HG03457 (cell line): ENCODE measurements at regions not wholly inside any gene's neighbourhood (a gene's known extent, or its start where the extent isn't known, plus 50 kb on each side); places are given as distances from the start of the nearest gene placed in this dataset.
"Not testable (repeated sequence)": the region's sequence is repeated elsewhere in the genome, so short reads cannot be mapped to it uniquely, and the experiment has no call there.

Source experiments
- ATAC-seq: cut with Tn5 transposase; IDR thresholded peaks from one replicate; pipeline ENCODE4 v1.9.1; 2021; ENCODE audit warnings: moderate number of reproducible peaks; ENCODE audit not compliant: unreplicated experiment

DNA sequence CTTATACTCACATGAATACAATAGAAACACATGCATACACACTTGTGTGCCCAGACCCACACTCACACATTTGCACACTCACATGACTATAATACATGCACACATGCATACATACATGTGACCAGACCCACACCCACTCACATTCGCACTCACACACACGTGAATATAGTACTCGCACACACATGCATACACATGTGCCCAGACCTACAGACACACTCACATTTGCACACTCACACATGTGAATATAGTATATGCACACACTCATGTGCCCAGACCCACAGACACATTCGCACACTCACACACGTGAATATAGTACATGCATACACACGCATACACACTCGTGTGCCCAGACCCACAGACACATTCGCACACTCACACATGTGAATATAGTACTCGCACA lies 197.4 kb upstream of the ZNF469 start:
- not testable (repeated sequence) for ATAC-seq

DNA sequence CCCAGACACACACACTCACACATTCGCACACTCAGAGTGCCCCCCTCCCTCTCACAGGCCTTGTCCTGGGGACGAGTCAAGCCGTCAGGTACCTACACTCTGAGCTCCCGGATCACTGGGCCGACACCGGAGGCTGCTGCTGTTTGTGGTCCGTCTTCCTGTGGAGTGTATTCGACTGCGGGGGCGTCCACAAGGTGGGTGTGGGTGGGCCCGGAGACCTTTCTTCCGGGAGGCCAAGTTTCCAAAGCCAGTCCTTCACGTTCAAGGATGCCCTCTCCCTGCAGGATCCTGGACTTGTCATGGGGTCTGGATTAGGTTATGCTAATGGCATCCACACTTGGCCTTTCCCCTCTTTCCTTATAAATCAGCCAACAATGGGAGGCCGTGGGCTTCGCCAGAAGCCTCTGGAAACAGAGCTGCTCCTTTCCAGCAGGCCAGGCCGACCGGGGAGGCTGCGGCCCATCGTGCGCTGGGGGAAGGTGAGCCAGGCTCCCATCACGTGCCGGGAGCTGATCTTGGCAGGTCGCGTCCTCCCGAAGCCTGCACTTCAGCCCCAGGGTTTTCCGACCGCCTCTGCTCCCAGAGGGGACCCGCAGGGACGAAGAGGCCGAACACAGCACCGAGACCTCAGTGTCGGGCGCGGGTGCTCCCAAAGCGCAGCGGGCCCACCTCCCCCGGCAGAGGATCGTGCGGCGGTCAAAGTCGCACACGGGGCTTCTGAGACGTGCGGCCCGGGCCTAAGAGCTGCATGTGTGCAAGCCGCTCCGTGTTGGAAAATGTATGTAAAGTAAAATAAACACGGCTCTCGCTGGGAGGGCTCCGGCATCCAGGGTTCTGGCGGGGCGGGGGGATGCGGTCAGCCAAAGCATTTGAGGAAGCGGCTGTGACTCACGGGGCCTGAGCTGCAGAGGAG lies 196.5 kb upstream of the ZNF469 start:
- not testable (repeated sequence) for ATAC-seq

DNA sequence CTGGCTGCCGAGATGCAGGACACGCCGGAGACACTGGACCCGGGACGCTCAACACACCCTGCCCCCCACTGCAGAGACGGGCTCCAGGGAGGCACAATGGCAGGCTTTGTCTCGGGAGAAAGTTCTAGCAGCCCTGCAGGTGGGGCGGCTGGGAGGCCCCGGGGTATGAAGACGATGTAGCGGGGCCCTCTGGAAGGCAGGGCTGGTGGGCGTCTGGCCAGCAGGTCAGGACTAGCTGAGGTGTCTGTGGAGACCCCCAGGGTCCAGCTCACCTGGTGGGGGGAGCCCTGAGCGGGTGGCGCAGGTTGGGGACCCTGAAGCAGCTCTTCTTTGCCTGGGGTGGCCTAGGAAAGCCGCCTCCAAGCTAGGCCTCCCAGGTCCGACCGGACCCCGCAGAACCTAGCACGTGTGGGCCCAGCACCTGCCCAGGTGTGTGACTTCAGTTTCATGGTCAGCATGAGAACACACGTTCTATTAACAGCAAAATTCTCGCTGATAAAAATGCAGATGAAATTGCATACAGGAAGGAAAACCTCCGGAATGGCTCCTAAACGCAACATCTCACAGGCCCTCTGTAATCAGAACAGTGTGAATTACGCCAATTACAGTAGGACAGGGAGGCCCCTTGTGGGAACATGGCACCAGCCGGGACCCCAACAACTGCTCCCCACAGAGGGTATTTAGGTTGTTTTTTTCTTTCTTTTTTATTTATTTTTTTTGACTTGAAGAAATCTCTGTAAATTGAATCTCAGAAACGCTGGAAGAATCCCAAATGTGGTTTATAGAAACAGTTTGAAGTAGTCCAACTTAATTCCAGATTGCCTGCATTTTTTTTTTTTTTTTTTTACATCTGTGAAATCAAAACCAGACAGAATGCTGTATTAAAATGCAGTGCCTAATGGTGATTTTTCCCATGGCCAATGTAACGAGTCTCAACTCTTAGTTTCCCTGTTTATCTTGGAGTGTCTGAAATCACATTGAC lies 195.6 kb upstream of the ZNF469 start:
- ATAC-seq, result not testable (repeated sequence)

DNA sequence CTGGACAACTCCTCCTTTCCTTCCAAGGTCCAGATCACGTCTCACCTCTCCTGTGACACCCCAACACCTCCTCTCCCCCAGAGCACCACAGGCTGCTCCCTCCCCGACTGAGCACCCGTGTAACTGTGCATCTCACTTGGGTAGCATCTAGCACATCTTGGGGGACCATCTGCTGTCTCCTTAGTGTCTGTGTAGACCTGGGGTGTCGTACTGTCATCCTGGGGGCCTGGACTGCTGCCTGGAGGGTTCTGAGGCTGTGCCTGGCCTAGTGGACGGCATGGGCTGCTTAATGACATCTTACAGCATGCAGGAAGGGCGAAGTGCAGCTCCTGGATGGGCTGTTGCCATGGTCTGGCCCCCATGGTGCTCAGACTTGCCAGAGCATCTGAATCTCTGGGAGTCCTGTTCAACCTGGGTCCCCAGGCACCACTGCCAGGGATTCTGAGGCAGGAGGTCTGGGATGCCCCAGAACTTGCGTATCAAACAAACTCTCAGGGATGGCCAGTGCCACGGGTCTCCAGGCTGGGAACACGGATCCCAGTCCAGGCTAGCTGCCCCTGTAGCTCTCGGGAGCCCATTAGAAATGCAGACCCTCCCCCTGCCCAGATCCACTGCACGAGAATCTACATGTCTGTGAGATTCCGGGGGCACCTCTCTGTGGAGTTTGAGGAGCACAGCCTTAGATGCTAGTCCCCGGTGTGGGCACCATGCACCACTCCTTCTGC lies 194.4 kb upstream of the ZNF469 start:
- not testable (repeated sequence) for ATAC-seq

DNA sequence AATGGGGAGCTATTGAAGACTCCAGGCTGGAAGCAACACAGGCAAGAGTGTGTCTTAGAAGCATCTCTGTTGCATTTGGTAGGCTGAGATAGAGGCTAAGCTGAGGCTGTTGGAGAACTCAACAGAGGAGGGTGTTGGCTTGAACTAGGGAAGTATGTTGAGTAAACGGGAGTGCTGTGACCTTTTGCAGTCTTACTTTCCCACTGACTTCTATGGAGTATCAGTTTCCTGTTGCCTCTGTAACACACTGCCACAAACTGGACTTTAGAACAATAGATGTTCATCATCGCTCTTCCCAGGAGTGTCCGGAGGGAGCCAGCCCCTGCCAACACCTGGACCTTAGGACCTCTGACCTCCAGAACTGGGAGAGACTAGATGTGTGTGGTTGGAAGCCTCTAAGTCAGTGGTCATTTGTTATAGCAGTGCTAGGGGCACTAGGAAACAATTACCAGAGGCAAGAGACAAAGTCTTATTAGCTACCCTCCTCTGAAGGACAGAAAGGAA lies 192.1 kb upstream of the ZNF469 start:
- ATAC-seq, result not testable (repeated sequence)

DNA sequence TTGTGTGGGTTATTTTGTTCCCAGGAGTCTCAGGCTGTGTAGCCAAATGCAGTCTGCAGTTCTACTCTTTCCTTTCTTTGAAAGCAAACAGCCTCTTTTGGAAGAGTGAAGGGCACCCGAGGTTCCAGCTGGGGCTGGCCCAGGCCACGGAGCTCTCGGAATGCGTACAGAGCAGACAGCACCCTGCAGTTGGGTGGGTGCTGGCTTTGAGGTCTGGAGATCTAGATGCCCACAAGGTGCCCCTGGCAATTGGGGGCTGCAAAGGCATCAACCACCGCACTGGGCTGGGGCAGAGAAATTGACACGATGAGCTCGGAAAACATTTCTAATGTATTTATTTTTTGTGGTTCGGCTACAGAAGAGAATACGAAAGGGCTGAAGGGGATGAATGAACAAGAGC lies 191.6 kb upstream of the ZNF469 start:
- not testable (repeated sequence) for ATAC-seq

DNA sequence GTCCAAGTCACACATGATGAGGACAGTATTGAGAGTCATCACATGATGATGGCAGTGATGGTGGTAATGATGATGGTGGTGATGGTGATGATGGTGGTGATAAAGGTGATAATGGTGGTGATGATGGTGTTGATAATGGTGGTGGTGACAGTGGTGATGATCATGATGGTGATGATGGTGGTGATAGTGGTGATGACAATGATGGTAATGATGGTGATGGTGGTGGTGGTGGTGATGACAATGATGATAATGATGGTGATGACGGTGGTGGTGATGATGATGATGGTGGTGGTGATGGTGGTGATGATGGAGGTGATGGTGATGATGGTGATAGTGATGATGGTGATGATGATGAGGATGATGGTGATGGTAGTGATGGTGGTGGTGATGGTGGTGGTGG lies 190.2 kb upstream of the ZNF469 start:
- no peak for ATAC-seq

DNA sequence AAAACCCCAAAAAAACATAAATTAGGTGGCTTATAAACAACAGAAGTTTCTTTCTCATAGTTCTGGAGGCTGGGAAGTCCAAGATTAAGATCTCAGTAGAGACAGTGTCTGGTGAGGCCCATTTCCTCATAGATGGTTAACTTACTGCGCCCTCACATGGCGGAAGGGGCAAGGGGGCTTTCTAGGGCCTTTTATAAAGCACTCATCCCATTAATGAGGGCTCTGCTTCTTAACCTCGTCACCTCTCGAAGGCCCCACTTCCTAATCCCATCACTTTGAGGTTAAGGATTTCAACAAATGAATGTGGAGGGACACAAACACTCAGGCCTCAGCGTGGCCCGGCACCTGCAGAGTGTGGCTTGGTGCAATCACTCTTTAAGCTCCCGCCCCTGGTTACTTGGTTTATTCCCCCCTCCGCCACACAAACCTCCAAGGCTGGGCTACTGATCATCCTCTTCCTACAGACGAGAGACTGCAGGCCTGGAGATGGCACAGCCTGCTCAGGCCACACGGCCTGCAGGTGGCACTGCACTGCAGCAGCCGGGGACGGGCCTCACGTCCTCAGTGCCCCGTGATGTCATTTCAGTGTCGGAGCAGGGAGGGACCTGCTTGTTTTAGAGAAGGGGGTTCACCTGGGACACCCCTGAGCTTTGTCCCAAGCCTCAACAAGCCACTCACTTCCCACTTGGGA lies 188.9 kb upstream of the ZNF469 start:
- not testable (repeated sequence) for ATAC-seq

DNA sequence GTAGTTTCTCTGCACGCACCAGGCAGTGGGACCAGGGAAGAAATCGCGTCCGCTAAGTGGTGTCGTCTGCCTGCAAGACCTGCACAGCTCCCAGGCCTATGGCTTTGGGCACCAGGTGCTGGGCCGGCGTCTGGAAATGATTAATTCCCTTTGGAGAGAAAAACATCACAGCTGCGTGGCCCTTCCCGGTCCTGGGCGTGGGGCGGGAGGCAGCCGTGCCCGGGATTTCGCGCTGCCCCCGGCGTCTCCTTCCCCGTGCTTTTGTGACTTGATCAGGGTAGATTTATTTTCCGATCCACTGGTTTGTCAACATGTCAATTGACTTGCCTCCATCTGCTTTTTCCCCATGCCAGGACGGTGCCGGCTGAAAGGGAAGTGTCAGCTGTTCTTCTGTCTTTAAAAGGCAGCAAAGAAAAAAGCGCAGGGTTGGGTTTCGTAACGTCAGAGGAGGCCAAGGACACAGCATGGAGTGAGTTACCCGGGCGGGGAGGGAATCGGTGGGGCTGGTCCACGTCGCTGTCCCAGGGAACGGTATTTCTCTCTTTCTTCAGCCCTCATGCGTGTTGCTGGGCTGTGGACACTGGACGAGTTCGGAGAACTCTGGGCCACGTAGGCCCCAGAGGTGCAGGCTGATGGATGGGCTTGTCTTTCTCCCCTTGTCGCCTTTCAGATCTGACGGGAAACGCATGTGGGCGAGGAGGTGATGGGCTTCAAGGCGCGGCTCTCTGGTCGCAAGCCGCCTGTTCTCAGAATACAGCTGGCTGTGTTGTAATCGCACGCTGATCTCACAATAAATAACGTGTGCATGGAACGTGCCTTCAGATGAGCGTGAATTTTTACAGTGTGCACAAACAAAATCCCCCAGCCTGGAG lies 188.1 kb upstream of the ZNF469 start:
- ATAC-seq, result no peak

DNA sequence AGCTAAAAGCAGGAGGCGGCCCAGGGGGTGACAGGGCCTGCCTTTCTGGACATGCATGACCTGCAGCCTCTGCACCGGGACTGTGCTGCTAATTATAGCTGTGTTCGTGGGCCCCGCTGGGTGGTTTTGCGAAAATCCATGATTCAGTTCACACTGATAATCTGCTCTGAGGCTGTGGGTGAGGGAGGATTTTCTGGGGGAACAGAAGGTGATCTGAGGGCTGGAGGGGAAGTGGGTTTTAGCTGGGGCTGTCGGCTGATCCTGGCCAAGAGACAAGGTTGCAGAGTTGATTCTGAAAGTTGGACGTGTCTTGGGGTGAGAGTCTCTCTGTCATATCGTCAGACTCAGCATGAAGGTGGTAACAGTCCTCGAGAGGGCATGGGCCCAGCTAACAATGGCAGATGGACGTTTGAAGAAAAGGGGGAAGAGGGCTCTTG lies 187.5 kb upstream of the ZNF469 start:
- no peak for ATAC-seq

DNA sequence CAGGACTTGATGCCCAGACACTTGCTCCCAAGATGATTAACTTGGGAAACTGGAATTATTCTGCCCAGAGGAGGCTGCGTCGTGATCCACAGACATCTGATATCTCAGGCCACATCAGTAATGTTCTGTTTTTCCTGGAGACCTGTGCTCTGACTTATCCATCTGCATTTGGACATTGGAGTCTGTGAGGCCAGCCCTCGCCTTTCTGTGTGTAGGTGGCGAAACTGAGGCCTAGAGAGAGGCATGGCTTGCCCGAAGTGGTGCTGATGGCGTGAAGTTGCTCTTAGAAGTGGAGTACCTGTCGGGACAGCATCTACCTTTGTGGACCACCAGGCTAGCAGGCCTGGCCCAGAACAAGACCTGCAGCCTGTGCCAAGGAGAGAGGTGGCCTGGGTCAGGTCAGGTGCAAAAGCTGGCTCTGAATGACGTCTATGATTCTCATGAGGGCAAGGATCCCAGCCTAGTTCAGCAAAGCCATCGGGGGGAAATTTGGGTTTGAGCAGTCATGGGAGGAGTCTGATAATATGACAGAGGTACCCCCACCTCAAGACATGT lies 186.8 kb upstream of the ZNF469 start:
- ATAC-seq, result no peak

DNA sequence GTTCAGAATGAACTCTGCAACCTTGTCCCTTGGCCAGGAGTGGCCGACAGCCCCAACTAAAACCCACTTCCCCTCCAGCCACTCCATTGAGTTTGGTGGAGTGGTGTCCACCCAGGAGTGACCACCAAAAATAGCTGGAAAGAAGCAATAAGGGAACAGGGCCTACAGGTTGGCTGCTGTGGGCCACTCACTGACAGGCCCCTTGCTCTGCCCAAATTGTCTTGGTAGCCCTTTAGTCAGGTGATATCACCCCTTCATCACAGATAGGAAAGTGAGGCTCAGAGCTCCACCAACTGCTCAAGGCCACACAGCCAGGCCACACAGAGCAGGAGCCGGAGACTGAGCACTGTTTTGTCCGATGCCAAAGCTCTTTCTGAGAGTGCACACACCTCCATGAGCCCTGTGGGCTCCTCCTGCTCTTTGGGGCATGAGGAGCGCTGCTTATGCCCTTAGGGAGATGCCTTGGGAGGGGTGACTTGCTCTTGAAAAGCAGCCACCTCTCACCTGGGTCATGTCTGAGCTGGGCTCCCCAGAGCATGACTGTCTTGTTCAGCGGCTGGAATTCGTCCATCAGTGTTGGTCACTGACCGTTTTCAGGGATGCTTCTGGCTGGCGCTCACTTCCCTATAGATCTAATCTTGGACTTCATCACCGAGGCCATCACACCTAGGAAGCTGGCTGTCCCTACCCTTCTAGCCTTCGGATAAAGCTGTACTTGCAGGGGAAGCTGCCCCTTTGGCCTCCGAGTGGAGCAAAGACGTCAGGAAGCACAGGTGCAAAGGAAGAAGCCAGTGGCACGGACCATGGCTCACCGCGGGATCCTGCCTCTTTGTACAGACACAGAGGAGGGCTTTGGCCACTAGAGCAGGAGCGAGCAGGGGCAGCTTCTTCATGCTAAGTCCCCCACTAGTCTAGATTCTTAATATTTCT lies 186.0 kb upstream of the ZNF469 start:
- ATAC-seq, result no peak

DNA sequence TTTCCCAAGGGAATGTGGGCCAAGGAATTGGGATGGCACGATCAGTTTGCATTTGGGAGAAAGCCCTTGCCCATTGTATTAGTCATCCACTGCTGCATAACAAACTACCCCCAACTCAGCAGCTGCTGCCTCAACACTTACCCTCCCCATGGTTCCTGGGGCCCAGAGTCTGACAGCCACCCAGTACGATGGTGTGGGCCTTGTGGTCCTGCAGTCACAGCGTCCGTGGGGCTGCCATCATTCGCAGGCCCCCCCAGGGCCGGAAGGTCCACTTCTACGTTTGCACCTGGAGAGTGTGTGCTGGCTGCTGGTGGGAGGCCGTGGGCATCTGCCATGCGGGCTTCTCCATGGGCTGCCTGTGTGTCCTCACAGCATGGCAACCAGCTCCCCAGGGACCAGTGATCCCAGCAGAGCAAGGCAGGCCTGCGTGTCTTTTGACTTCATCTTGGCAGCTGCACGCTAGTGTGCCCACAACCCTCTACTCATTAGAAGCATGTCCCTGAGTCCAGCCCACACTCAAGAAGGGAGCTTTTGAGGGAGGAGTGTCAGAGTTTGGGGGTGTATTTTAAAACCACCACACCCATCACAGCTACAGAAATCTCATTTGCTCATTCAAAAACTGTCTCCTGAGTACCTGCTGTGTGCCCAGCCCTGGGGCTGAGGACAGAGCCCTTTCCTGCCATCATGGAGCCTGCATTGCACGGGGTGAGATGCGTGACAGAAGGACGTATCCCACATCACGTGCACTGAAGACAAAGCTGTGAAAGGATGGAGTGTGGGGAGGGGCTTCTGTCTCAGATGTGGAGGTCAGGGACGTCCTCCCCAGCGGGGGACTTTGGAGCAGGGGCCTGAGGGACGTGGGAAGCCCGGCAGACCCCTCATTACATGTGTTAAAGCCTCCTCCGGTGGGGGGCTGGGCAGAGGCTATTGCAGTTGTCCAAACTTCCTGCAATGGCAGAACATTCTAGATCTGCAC lies 185.0 kb upstream of the ZNF469 start:
- no peak for ATAC-seq

DNA sequence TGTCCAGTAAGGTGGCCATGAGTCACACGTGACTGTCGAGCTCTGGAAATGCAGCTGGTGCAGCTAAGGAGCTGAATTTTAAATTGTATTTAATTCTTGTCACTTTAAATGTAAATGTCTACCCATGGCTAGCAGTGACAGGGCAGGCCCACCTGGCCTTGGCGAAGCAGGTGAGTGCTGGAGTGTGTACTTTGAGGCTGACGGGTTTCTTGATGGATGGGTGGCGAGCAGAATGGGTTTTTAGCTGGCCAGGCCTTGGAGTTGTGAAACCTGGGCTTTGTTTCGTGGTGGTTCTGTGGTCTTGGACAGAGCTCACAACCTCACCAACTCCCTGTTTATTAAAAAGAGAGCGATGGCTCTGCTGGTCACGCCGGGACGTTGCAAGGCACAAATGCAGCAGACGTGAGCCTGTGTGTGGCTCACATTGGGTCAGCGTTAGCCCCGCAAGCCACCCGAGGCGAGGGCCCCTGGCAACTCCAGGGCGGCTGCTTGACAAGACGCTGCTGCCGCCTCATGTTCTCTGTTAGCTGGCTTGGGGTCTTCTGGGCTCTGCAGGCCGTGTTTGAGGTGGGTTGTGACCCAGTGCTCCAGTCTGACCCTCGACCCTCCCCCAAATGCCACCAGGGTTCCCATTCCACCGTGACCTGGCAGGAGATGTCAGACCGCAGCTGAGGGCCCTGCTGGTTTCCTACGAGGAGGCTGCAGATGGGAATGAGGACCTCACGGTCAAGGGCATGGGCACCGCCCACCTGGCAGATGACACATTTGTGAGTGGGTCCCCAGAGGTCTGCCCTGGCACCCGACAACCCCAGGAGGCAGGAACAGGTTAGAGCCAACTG lies 184.1 kb upstream of the ZNF469 start:
- ATAC-seq, result not testable (repeated sequence)

DNA sequence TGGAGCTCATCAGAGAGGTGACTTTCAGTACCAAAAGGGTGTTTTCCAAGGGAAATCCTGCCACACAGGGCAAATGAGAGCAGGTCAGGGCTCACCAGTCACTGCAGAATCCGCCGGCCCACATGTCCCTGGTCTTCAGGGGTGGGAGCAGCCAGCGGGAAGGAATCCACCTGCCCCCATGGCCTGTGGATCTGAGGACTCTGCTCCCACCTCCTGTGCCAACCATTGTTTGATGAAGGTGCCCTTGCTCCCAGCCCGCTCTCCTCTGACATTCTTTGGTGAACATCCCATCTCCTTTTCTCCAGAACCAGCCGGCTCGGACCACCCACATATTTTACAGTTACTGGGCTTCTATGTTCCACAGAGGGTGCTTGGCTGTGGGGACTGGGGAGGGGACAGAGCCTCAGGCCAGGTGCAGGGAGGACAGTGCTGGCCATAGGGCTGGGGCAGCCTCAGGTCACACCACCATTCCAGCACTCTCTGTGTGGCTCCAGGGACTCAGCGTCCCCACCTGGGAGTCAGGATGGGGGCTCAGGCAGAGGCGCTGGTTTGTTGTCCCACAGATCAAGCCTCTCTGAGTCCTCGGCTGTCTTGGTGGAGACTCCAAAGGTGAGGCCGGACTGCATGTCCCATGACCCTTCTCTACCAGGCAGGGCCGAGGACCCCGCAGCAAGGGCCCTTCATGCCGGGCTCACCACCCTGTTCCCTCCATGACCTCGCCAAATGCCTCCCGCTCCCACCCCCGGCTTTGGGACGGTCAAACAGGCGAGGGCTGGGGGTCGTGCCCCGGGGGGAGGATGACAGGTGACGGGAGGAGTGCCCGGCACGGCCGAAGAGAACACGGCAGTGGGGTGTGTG lies 183.2 kb upstream of the ZNF469 start:
- ATAC-seq, result not testable (repeated sequence)
